Suprapubic skin (tissue), 4 donors: ENCODE measurements at regions not wholly inside any gene's neighbourhood (a gene's known extent, or its start where the extent isn't known, plus 50 kb on each side); places are given as distances from the start of the nearest gene placed in this dataset.

ENCODE experiments used
- POLR2A ChIP-seq, 2 donors: fragments of 450-650 bp; IDR thresholded peaks; one replicate each; pipeline ENCODE4 v1.6.1; 2017; ENCODE audit warnings: antibody characterized with exemption in 2 of 2, mild to moderate bottlenecking in 2 of 2, moderate library complexity in 2 of 2
- POLR2AphosphoS5 ChIP-seq, 3 donors: sonication (generic); formaldehyde crosslinking; IDR thresholded peaks; one replicate each; pipeline ENCODE4 v1.6.1; 2017; ENCODE audit warnings: antibody characterized with exemption in 3 of 3
- TF ChIP-seq, protein P1 (sequence below), 2 donors: fragments of 200-600 bp in 1 of 2; fragments of 450-650 bp in 1 of 2; sonication (generic) in 1 of 2; IDR thresholded peaks; one replicate each; pipeline ENCODE4 v1.5.1; 2016 to 2019; ENCODE audit warnings: antibody characterized with exemption in 2 of 2, mild to moderate bottlenecking in 1 of 2, moderate library complexity in 1 of 2

DNA sequence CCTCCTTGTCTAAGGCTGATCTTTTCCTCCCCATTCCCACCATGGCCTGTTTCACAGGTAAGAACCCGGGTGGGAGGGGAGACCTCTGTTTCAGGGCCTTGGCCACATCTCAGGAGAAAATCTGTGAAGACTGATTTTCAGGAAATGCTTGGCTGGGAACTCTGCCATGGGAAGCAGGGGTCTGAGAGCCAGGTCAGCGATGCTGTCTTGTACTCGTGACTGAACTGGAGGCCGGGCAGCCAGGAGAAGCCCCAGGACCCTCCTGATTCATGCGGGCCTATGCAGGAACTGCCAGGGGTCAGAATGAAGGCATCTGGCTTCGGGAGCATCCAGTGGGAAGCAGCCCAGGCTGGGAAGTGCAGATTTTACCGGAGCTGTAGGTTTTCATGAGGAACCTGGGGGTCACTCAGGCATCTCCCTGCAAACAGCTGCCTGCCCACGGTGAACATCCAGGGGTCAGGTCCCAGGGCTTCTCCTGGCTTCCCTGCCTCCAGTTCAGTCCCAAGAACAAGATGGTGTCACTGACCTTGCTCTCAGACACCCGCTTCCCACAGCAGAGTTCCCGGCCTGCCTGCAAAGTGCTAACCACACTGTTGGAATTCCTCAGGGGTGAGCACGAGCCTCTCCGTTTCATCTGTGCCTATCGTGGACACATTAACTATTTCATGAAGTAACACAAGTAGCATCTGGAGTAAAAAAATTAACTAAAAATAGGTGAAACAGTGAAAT, 90.2 kb upstream of the SULF2 start:
- TF ChIP-seq POLR2AphosphoS5 (IDR thresholded peaks at IDR 0.05) (no peak), POLR2A (IDR thresholded peaks at IDR 0.05) (no peak)
- TF ChIP-seq, protein P1, sequence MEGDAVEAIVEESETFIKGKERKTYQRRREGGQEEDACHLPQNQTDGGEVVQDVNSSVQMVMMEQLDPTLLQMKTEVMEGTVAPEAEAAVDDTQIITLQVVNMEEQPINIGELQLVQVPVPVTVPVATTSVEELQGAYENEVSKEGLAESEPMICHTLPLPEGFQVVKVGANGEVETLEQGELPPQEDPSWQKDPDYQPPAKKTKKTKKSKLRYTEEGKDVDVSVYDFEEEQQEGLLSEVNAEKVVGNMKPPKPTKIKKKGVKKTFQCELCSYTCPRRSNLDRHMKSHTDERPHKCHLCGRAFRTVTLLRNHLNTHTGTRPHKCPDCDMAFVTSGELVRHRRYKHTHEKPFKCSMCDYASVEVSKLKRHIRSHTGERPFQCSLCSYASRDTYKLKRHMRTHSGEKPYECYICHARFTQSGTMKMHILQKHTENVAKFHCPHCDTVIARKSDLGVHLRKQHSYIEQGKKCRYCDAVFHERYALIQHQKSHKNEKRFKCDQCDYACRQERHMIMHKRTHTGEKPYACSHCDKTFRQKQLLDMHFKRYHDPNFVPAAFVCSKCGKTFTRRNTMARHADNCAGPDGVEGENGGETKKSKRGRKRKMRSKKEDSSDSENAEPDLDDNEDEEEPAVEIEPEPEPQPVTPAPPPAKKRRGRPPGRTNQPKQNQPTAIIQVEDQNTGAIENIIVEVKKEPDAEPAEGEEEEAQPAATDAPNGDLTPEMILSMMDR (IDR thresholded peaks at IDR 0.05), result no peak
